HUES48 (cell line): ENCODE measurements at regions not wholly inside any gene's neighbourhood (a gene's known extent, or its start where the extent isn't known, plus 50 kb on each side); places are given as distances from the start of the nearest gene placed in this dataset.
A peak's percentile ranks its signal among the peaks of the same experiment; 100 is the strongest.

Experiments
- H3K27ac ChIP-seq: one replicate; pipeline ENCODE4 v1.7.0; 2013; ENCODE audit warnings: low read depth, low read length, inconsistent platforms
- H3K27me3 ChIP-seq: 2 replicates; pipeline ENCODE4 v1.6.1; 2013; ENCODE audit warnings: mild to moderate bottlenecking, low read length; ENCODE audit not compliant: control insufficient read depth, insufficient read depth
- H3K36me3 ChIP-seq: 2 replicates; pipeline ENCODE4 v1.6.1; 2013; ENCODE audit warnings: low read length; ENCODE audit not compliant: control insufficient read depth, insufficient read depth
- H3K4me1 ChIP-seq: 2 replicates; pipeline ENCODE4 v1.6.1; 2013; ENCODE audit warnings: mild to moderate bottlenecking, low read length; ENCODE audit not compliant: control insufficient read depth, insufficient read depth
- H3K4me3 ChIP-seq: 2 replicates; pipeline ENCODE4 v1.5.1; 2013; ENCODE audit warnings: mild to moderate bottlenecking, low read depth, low read length
- H3K9ac ChIP-seq: 2 replicates; pipeline ENCODE4 v1.6.1; 2013; ENCODE audit warnings: mild to moderate bottlenecking, low read depth, low read length, moderate library complexity
- H3K9me3 ChIP-seq: 2 replicates; pipeline ENCODE4 v1.6.1; 2013; ENCODE audit warnings: low read length; ENCODE audit not compliant: control insufficient read depth, insufficient read depth

DNA sequence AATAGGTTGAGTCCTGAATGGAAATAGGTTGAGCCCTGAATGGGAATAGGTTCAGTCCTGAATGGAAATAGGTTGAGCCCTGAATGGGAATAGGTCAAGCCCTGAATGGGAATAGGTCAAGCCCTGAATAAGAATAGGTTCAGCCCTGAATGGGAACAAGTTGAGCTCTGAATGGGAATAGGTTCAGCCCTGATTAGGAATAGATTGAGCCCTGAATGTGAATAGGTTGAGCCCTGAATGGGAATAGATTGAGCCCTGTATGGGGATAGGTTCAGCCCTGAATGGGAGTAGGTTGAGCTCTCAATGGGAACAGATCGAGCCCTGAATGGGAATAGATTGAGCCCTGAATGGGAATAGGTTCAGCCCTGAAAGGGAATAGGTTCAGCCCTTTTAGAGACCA lies 590.8 kb upstream of the ADAMTS16 start:
- no peak overlapping the region for H3K4me3 ChIP-seq
- H3K27me3 ChIP-seq = no peaks in the 10 kb centered on the region
- H3K9me3 ChIP-seq = no peaks in the 10 kb centered on the region
- H3K9ac ChIP-seq = no peak overlapping the region
- no peaks in the 10 kb centered on the region for H3K36me3 ChIP-seq
- peaks cover 11% of the 10 kb centered on the region; the same call in 1 of the 2 replicates for H3K4me1 ChIP-seq
- no peak overlapping the region for H3K27ac ChIP-seq

DNA sequence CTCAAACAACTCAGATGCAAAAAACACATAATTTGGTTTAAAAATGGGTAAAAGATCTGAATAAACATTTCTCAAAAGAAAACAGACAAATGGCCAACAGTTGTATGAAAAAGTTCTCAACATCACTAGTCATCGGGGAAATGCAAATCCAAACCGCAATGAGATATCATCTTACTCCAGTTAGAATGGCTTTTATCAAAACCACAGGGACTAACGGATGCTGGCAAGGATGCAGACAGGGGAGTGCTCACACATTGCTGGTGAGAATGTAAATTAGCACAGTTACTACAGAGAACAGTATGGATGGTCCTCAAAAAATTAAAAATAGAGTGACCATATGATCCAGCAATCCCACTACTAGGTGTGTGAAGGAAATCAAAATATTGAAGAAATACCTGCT lies 589.1 kb upstream of the ADAMTS16 start:
- Histone ChIP-seq H3K9ac (no peak overlapping the region), H3K9me3 (no peaks in the 10 kb centered on the region), H3K27me3 (no peaks in the 10 kb centered on the region), H3K4me3 (no peak overlapping the region), H3K36me3 (no peaks in the 10 kb centered on the region), H3K4me1 (peaks cover 9% of the 10 kb centered on the region; the same call in 1 of the 2 replicates), H3K27ac (no peak overlapping the region)

GRCh38 chr5:4553130-4553529 lies 587.0 kb upstream of the ADAMTS16 start:
- H3K4me1 ChIP-seq = peaks cover 14% of the 10 kb centered on the region
- no peak overlapping the region for H3K27ac ChIP-seq
- no peaks in the 10 kb centered on the region for H3K9me3 ChIP-seq
- H3K4me3 ChIP-seq = no peak overlapping the region
- H3K9ac ChIP-seq = no peak overlapping the region
- no peaks in the 10 kb centered on the region for H3K27me3 ChIP-seq
- H3K36me3 ChIP-seq = no peaks in the 10 kb centered on the region

DNA sequence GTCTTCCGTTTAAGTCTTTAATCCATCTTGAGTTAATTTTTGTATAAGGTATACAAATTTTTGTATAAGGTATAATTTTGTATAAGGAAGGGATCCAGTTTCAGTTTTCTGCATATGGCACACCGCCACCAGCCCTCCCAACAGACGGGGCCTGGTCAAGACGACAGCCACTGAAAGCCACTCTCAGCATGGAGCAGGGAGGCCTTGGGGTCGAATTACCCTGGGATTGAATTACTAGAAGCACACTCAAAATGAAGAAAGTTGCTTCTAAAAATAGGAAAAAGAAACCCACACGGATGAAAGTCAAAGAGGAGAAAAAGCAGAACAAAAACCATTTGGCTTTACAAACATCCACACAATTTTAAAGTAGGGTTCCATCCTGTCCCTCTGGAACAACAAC lies 586.2 kb upstream of the ADAMTS16 start:
- no peak overlapping the region for H3K4me3 ChIP-seq
- no peaks in the 10 kb centered on the region for H3K36me3 ChIP-seq
- no peaks in the 10 kb centered on the region for H3K9me3 ChIP-seq
- peaks cover 14% of the 10 kb centered on the region for H3K4me1 ChIP-seq
- H3K27ac ChIP-seq = no peak overlapping the region
- no peaks in the 10 kb centered on the region for H3K27me3 ChIP-seq
- H3K9ac ChIP-seq = no peak overlapping the region

DNA sequence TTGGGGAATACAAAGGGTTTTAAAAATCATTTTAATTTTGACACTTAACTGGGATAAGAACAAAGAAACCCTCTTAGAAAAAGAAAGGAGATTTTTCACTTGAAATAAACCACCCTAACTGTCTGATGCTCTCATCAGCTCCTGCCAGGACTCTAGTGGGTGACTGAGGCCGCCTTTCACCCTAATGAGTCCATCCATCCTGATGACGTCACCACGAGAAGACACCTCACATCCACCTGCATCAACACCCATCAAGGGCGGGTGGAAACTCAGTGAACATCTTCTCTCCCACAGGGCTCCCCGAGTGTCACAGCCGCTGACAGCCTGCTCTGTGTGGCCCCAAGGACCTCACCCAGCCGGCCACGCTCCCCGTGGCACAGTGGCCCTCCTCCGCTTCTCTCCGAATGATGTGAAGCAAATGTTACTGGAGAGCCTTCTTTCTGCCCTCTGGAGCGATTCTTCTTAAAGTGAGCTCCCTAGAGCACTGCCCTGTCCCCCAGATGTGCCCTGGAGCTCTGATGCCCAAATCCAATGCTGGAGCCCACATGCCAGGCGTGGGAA lies 584.3 kb upstream of the ADAMTS16 start:
- Histone ChIP-seq H3K4me1 (peaks cover 14% of the 10 kb centered on the region), H3K27me3 (no peaks in the 10 kb centered on the region)

DNA sequence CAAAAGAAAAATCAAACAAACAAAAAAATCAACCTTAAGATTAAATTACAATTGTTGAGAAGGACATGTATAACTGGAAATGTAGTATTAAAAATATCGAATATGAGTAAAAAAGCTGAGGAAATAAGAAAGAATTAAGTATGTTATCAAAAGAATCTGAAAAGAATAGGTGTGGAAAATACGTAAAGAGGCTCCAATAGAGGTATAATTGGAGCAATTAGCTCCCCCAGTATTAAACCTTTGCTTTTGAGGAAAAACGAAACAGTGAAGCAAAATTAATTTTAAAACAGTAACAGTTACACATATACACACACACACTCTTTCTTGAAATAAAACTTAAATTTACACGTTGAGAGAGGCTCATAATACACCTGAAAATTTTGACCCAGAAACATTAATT lies 578.7 kb upstream of the ADAMTS16 start:
- Histone ChIP-seq H3K9ac (no peak overlapping the region), H3K4me3 (no peak overlapping the region), H3K27ac (no peak overlapping the region), H3K9me3 (0 out of 2 replicates have a peak, but pooled peaks cover 6% of the 10 kb centered on the region), H3K4me1 (peaks cover 5% of the 10 kb centered on the region; the same call in 1 of the 2 replicates), H3K36me3 (no peaks in the 10 kb centered on the region), H3K27me3 (no peaks in the 10 kb centered on the region)

More for the DNA sequence above, 584.3 kb upstream of the ADAMTS16 start:
- Histone ChIP-seq H3K4me3 (no peak overlapping the region), H3K36me3 (no peaks in the 10 kb centered on the region), H3K9me3 (no peaks in the 10 kb centered on the region), H3K27ac (no peak overlapping the region), H3K9ac (no peak overlapping the region)

DNA sequence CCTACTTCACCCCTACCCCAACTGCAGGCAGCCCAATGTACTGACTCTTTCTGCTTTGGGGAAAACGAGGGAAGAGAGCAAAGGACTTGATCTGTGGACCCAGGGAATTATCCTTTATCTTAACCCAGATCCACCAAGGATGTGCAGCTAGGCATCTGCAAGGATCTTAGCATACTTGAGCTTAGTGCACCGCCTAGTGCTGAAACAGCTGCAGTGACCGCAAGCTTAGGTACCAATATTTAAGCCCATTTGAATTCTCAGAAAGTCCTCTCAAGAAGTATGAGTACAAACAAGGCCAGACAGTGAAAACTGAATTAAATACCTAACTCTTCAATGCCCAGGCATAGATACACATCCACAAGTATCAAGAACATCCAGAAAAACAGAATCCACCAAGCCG lies 576.7 kb upstream of the ADAMTS16 start:
- 0 out of 2 replicates have a peak, but pooled peaks cover 6% of the 10 kb centered on the region for H3K9me3 ChIP-seq
- H3K27me3 ChIP-seq = no peaks in the 10 kb centered on the region
- H3K27ac ChIP-seq = no peak overlapping the region
- H3K36me3 ChIP-seq = no peaks in the 10 kb centered on the region
- H3K4me1 ChIP-seq = no peaks in the 10 kb centered on the region; the same call in 1 of the 2 replicates
- no peak overlapping the region for H3K9ac ChIP-seq
- no peak overlapping the region for H3K4me3 ChIP-seq

- no peak overlapping the region for H3K4me3 ChIP-seq
- peak overlapping the region; percentile 43; the same call in 1 of the 2 replicates for H3K9ac ChIP-seq
- H3K27ac ChIP-seq = peak overlapping the region; percentile 52
- H3K9me3 ChIP-seq = no peaks in the 10 kb centered on the region
- no peaks in the 10 kb centered on the region for H3K27me3 ChIP-seq
- peaks cover 15% of the 10 kb centered on the region for H3K4me1 ChIP-seq
- no peaks in the 10 kb centered on the region for H3K36me3 ChIP-seq
Observed at GRCh38 chr5:4570047-4570995, 569.8 kb upstream of the ADAMTS16 start.

GRCh38 chr5:4571248-4571948 lies 568.7 kb upstream of the ADAMTS16 start:
- H3K27ac ChIP-seq = peak overlapping the region; percentile 52
- H3K36me3 ChIP-seq = no peaks in the 10 kb centered on the region
- peak overlapping the region; percentile 43; the same call in 1 of the 2 replicates for H3K9ac ChIP-seq
- no peaks in the 10 kb centered on the region for H3K27me3 ChIP-seq
- no peak overlapping the region; the same call in 1 of the 2 replicates for H3K4me3 ChIP-seq
- no peaks in the 10 kb centered on the region for H3K9me3 ChIP-seq
- peaks cover 15% of the 10 kb centered on the region for H3K4me1 ChIP-seq

DNA sequence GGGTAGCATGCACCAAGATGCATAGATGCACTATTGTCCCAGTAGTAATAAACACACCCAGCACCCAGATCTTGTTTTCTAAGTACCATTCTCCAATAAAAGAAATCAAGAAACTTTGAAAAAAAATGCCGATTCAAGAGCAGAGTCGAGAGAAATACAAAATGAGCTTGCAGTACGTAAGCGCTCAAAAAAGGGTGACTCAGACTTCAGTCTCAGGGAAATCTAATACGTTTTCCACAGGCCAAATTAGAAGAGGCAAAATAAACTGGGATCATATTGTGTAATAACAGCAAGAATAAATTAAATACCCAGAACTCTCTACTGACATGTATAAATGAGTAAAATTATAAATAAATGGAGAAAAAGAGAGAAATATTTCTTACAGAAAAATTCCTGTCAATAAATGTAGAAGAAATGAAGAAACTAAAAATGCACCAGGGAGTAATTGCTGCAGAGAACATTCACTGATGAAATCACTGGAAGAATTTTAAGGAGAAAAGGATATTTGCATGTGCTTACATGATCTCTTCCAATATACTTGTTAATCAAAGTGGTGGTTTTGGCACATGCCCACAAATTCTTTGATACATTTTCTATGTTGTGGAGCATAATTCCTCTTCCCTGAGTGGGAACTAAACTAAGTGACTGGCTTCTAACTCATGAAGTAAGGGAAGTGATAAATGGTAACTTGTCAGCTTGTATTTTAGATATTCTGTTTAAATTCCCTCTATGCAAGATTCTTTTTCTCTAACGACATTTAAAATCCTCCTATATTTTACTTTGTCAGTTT lies 567.6 kb upstream of the ADAMTS16 start:
- peaks cover 15% of the 10 kb centered on the region for H3K4me1 ChIP-seq
- H3K9ac ChIP-seq = no peak overlapping the region
- H3K9me3 ChIP-seq = no peaks in the 10 kb centered on the region
- H3K27ac ChIP-seq = no peak overlapping the region
- H3K27me3 ChIP-seq = no peaks in the 10 kb centered on the region
- H3K36me3 ChIP-seq = no peaks in the 10 kb centered on the region
- no peak overlapping the region for H3K4me3 ChIP-seq
